DMS79 (cell line): ENCODE measurements at regions not wholly inside any gene's neighbourhood (a gene's known extent, or its start where the extent isn't known, plus 50 kb on each side); places are given as distances from the start of the nearest gene placed in this dataset.

Source experiments
- DNase-seq: peaks from one replicate; lab custom pipeline; 2025; lab: John Stamatoyannopoulos, UW

- DNase-seq = no peak
Measured at GRCh38 chr1:239682046-239682445, 295.7 kb downstream of the CHRM3 start.

- no peak for DNase-seq
Measured at GRCh38 chr1:239682960-239683359, 296.6 kb downstream of the CHRM3 start.

- no peak for DNase-seq
Measured at GRCh38 chr1:239686386-239686785, 300.0 kb downstream of the CHRM3 start.

GRCh38 chr1:239696317-239696716, 309.9 kb downstream of the CHRM3 start:
- no peak for DNase-seq

- no peak for DNase-seq
Measured at GRCh38 chr1:239700667-239701066, 314.3 kb downstream of the CHRM3 start.

- DNase-seq = no peak
Measured at GRCh38 chr1:239703075-239703474, 316.7 kb downstream of the CHRM3 start.

GRCh38 chr1:239706245-239706892, 320.0 kb downstream of the CHRM3 start:
- DNase-seq = no peak

GRCh38 chr1:239707615-239708014, 321.2 kb downstream of the CHRM3 start:
- no peak for DNase-seq

- DNase-seq = no peak
Measured at GRCh38 chr1:239708622-239709021, 322.3 kb downstream of the CHRM3 start.

- no peak for DNase-seq
Measured at GRCh38 chr1:239711768-239712167, 325.4 kb downstream of the CHRM3 start.

- DNase-seq = no peak
Measured at GRCh38 chr1:239717097-239717917, 330.9 kb downstream of the CHRM3 start.

GRCh38 chr1:239717918-239718184, 331.5 kb downstream of the CHRM3 start:
- DNase-seq = no peak

- DNase-seq = no peak
Measured at GRCh38 chr1:239718571-239718970, 332.2 kb downstream of the CHRM3 start.

- no peak for DNase-seq
Measured at GRCh38 chr1:239718997-239719628, 332.7 kb downstream of the CHRM3 start.

- no peak for DNase-seq
Measured at GRCh38 chr1:239719642-239720258, 333.4 kb downstream of the CHRM3 start.

- DNase-seq = no peak
Measured at GRCh38 chr1:239722035-239722434, 335.7 kb downstream of the CHRM3 start.

- no peak for DNase-seq
Measured at GRCh38 chr1:239723776-239724367, 337.5 kb downstream of the CHRM3 start.

- DNase-seq = no peak
Measured at GRCh38 chr1:239725371-239725770, 339.0 kb downstream of the CHRM3 start.

- DNase-seq = no peak
Measured at GRCh38 chr1:239725933-239726332, 339.6 kb downstream of the CHRM3 start.

- no peak for DNase-seq
Measured at GRCh38 chr1:239730378-239730777, 344.0 kb downstream of the CHRM3 start.

GRCh38 chr1:239731082-239731748, 344.8 kb downstream of the CHRM3 start:
- DNase-seq = no peak

- no peak for DNase-seq
Measured at GRCh38 chr1:239732770-239733169, 346.4 kb downstream of the CHRM3 start.
